ENCODE measurements at regions not wholly inside any gene's neighbourhood (a gene's known extent, or its start where the extent isn't known, plus 50 kb on each side); places are given as distances from the start of the nearest gene placed in this dataset.
A peak's percentile ranks its signal among the peaks of the same experiment; 100 is the strongest.
"Not testable (repeated sequence)": the region's sequence is repeated elsewhere in the genome, so short reads cannot be mapped to it uniquely, and the experiment has no call there.

- DNase-seq, result no peak
These were observed 115.7 kb upstream of the KLHL1 start for GRCh38 chr13:70223911-70224310.

GRCh38 chr13:70222926-70223325 lies 114.7 kb upstream of the KLHL1 start:
- DNase-seq, result no peak

- DNase-seq, result no peak
These were observed 110.4 kb upstream of the KLHL1 start for GRCh38 chr13:70218618-70219017.

GRCh38 chr13:70208968-70209367 lies 100.7 kb upstream of the KLHL1 start:
- DNase-seq, result not testable (repeated sequence)

- DNase-seq, result no peak
These were observed 98.4 kb upstream of the KLHL1 start for GRCh38 chr13:70206671-70207070.

GRCh38 chr13:70203661-70204229 lies 95.5 kb upstream of the KLHL1 start:
- no peak for DNase-seq

GRCh38 chr13:70191034-70191433 lies 82.8 kb upstream of the KLHL1 start:
- DNase-seq, result no peak

- no peak for DNase-seq
These were observed 81.7 kb upstream of the KLHL1 start for GRCh38 chr13:70189981-70190380.

- no peak for DNase-seq
These were observed 80.3 kb upstream of the KLHL1 start for GRCh38 chr13:70188567-70188966.

- DNase-seq, result peak; percentile 5
These were observed 74.8 kb upstream of the KLHL1 start for GRCh38 chr13:70183041-70183440.

Measured in fibroblast of skin of abdomen (primary cell).